Hippocampal formation (tissue), 2 donors: ENCODE measurements at regions not wholly inside any gene's neighbourhood (a gene's known extent, or its start where the extent isn't known, plus 50 kb on each side); places are given as distances from the start of the nearest gene placed in this dataset.

ENCODE experiments used
- DNase-seq, 2 donors: peaks; one replicate each; lab custom pipeline; 2025; lab: John Stamatoyannopoulos, UW

- no peak for DNase-seq
Observed at GRCh38 chr1:57500136-57500830, 76.4 kb upstream of the DAB1 start.

- DNase-seq: no peak
Observed at GRCh38 chr1:57494530-57495079, 70.7 kb upstream of the DAB1 start.

GRCh38 chr1:57492586-57493226 lies 68.8 kb upstream of the DAB1 start:
- DNase-seq: no peak

GRCh38 chr1:57489358-57490036 lies 65.6 kb upstream of the DAB1 start:
- no peak for DNase-seq

- no peak for DNase-seq
Observed at GRCh38 chr1:57485643-57486042, 61.8 kb upstream of the DAB1 start.

GRCh38 chr1:57483954-57484353 lies 60.1 kb upstream of the DAB1 start:
- DNase-seq: no peak

- no peak for DNase-seq
Observed at GRCh38 chr1:57479471-57479870, 55.6 kb upstream of the DAB1 start.

- no peak for DNase-seq
Observed at GRCh38 chr1:57475366-57475765, 51.5 kb upstream of the DAB1 start.

GRCh38 chr1:57474137-57474750 lies 50.4 kb upstream of the DAB1 start:
- no peak for DNase-seq
